Mucosa of rectum (tissue), 2 donors: ENCODE measurements at regions not wholly inside any gene's neighbourhood (a gene's known extent, or its start where the extent isn't known, plus 50 kb on each side); places are given as distances from the start of the nearest gene placed in this dataset.

Experiments used
- H3K27ac ChIP-seq, 2 donors: one replicate each; pipeline ENCODE4 v1.7.0; 2013; ENCODE audit warnings: inconsistent platforms in 2 of 2, low read depth in 2 of 2, low read length in 2 of 2
- H3K27me3 ChIP-seq, 2 donors: one replicate each; pipeline ENCODE4 v1.7.0; 2013; ENCODE audit warnings: low read length in 2 of 2; ENCODE audit not compliant: control insufficient read depth in 2 of 2, insufficient read depth in 2 of 2
- H3K36me3 ChIP-seq, 2 donors: one replicate each; pipeline ENCODE4 v1.7.0; 2013; ENCODE audit warnings: low read length in 2 of 2; ENCODE audit not compliant: control insufficient read depth in 2 of 2, insufficient read depth in 2 of 2
- H3K4me1 ChIP-seq, 2 donors: one replicate each; pipeline ENCODE4 v1.7.0; 2013; ENCODE audit warnings: low read length in 2 of 2, mild to moderate bottlenecking in 1 of 2; ENCODE audit not compliant: control insufficient read depth in 2 of 2, insufficient read depth in 2 of 2
- H3K4me3 ChIP-seq, 2 donors: one replicate each; pipeline ENCODE4 v1.7.0; 2013; ENCODE audit warnings: low read length in 2 of 2
- H3K9ac ChIP-seq, 2 donors: one replicate each; pipeline ENCODE4 v1.7.0; 2013; ENCODE audit warnings: low read length in 2 of 2, low read depth in 1 of 2, mild to moderate bottlenecking in 1 of 2
- H3K9me3 ChIP-seq, 2 donors: one replicate each; pipeline ENCODE4 v1.7.0; 2013; ENCODE audit warnings: low read length in 2 of 2; ENCODE audit not compliant: control insufficient read depth in 2 of 2
- donor health status: healthy.
- donor health status: Normal muscosa, but diverticular disease.

- Histone ChIP-seq H3K27ac (no peak overlapping the region), H3K27me3 (no peaks in the 10 kb centered on the region), H3K36me3 (no peaks in the 10 kb centered on the region), H3K9ac (no peak overlapping the region), H3K4me3 (no peak overlapping the region), H3K9me3 (no peaks in the 10 kb centered on the region), H3K4me1 (no peaks in the 10 kb centered on the region)
Observed at GRCh38 chr13:40275155-40275554, 391.3 kb downstream of the FOXO1 start.

GRCh38 chr13:40275636-40276035 is 390.8 kb downstream of the FOXO1 start:
- Histone ChIP-seq H3K4me3 (no peak overlapping the region), H3K9me3 (no peaks in the 10 kb centered on the region), H3K4me1 (no peaks in the 10 kb centered on the region), H3K36me3 (no peaks in the 10 kb centered on the region), H3K9ac (no peak overlapping the region), H3K27ac (no peak overlapping the region), H3K27me3 (no peaks in the 10 kb centered on the region)

- H3K9ac ChIP-seq, result no peak overlapping the region
- no peaks in the 10 kb centered on the region for H3K4me1 ChIP-seq
- no peak overlapping the region for H3K4me3 ChIP-seq
- H3K27me3 ChIP-seq, result no peaks in the 10 kb centered on the region
- no peaks in the 10 kb centered on the region for H3K36me3 ChIP-seq
- H3K9me3 ChIP-seq, result no peaks in the 10 kb centered on the region
- no peak overlapping the region for H3K27ac ChIP-seq
Observed at GRCh38 chr13:40283666-40284065, 382.8 kb downstream of the FOXO1 start.

GRCh38 chr13:40285634-40286033 is 380.8 kb downstream of the FOXO1 start:
- Histone ChIP-seq H3K36me3 (no peaks in the 10 kb centered on the region), H3K4me3 (no peak overlapping the region), H3K27me3 (no peaks in the 10 kb centered on the region), H3K4me1 (no peaks in the 10 kb centered on the region), H3K9me3 (no peaks in the 10 kb centered on the region), H3K9ac (no peak overlapping the region), H3K27ac (no peak overlapping the region)

- Histone ChIP-seq H3K4me1 (no peaks in the 10 kb centered on the region), H3K9ac (no peak overlapping the region), H3K27ac (no peak overlapping the region), H3K9me3 (no peaks in the 10 kb centered on the region), H3K36me3 (no peaks in the 10 kb centered on the region), H3K4me3 (no peak overlapping the region), H3K27me3 (no peaks in the 10 kb centered on the region)
Observed at GRCh38 chr13:40287428-40287827, 379.0 kb downstream of the FOXO1 start.

- Histone ChIP-seq H3K9ac (no peak overlapping the region), H3K4me1 (no peaks in the 10 kb centered on the region), H3K36me3 (no peaks in the 10 kb centered on the region), H3K9me3 (no peaks in the 10 kb centered on the region), H3K27ac (no peak overlapping the region), H3K27me3 (no peaks in the 10 kb centered on the region), H3K4me3 (no peak overlapping the region)
Observed at GRCh38 chr13:40288259-40288658, 378.2 kb downstream of the FOXO1 start.

GRCh38 chr13:40290758-40291157 is 375.7 kb downstream of the FOXO1 start:
- no peak overlapping the region for H3K27ac ChIP-seq
- H3K36me3 ChIP-seq, result no peaks in the 10 kb centered on the region
- no peak overlapping the region for H3K9ac ChIP-seq
- H3K27me3 ChIP-seq, result no peaks in the 10 kb centered on the region
- H3K4me1 ChIP-seq, result no peaks in the 10 kb centered on the region
- no peak overlapping the region for H3K4me3 ChIP-seq
- H3K9me3 ChIP-seq, result no peaks in the 10 kb centered on the region

GRCh38 chr13:40292108-40292507 is 374.3 kb downstream of the FOXO1 start:
- Histone ChIP-seq H3K27ac (no peak overlapping the region), H3K9ac (no peak overlapping the region), H3K4me1 (no peaks in the 10 kb centered on the region), H3K36me3 (no peaks in the 10 kb centered on the region), H3K4me3 (no peak overlapping the region), H3K27me3 (no peaks in the 10 kb centered on the region), H3K9me3 (peaks cover 0 to 3% of the 10 kb centered on the region in 2 donors)

GRCh38 chr13:40292536-40292935 is 373.9 kb downstream of the FOXO1 start:
- Histone ChIP-seq H3K4me1 (no peaks in the 10 kb centered on the region), H3K36me3 (no peaks in the 10 kb centered on the region), H3K4me3 (no peak overlapping the region), H3K27me3 (no peaks in the 10 kb centered on the region), H3K9ac (no peak overlapping the region), H3K9me3 (peaks cover 0 to 3% of the 10 kb centered on the region in 2 donors), H3K27ac (no peak overlapping the region)

GRCh38 chr13:40302351-40302750 is 364.1 kb downstream of the FOXO1 start:
- no peaks in the 10 kb centered on the region for H3K4me1 ChIP-seq
- H3K36me3 ChIP-seq, result no peaks in the 10 kb centered on the region
- H3K27me3 ChIP-seq, result no peaks in the 10 kb centered on the region
- no peak overlapping the region for H3K27ac ChIP-seq
- peaks cover 0 to 3% of the 10 kb centered on the region in 2 donors for H3K9me3 ChIP-seq
- no peak overlapping the region for H3K4me3 ChIP-seq
- H3K9ac ChIP-seq, result no peak overlapping the region

GRCh38 chr13:40304391-40304790 is 362.1 kb downstream of the FOXO1 start:
- H3K9ac ChIP-seq, result no peak overlapping the region
- H3K36me3 ChIP-seq, result no peaks in the 10 kb centered on the region
- H3K27ac ChIP-seq, result no peak overlapping the region
- H3K9me3 ChIP-seq, result peaks cover 0 to 3% of the 10 kb centered on the region in 2 donors
- H3K4me1 ChIP-seq, result no peaks in the 10 kb centered on the region
- H3K4me3 ChIP-seq, result no peak overlapping the region
- no peaks in the 10 kb centered on the region for H3K27me3 ChIP-seq
